Erythroblast (primary cell): ENCODE measurements at regions not wholly inside any gene's neighbourhood (a gene's known extent, or its start where the extent isn't known, plus 50 kb on each side); places are given as distances from the start of the nearest gene placed in this dataset.

Source experiments
- DNase-seq, 2 experiments: peaks; one replicate each; lab custom pipeline; 2025; lab: John Stamatoyannopoulos, UW
- GATA1 ChIP-seq: IDR thresholded peaks from 2 replicates; pipeline ENCODE4 v1.6.1; 2011; ENCODE audit warnings: low read depth, mild to moderate bottlenecking, control low read depth, low read length, moderate library complexity
- POLR2A ChIP-seq: IDR thresholded peaks from 2 replicates; pipeline ENCODE4 v1.6.1; 2011; ENCODE audit warnings: mild to moderate bottlenecking, low read length

DNA sequence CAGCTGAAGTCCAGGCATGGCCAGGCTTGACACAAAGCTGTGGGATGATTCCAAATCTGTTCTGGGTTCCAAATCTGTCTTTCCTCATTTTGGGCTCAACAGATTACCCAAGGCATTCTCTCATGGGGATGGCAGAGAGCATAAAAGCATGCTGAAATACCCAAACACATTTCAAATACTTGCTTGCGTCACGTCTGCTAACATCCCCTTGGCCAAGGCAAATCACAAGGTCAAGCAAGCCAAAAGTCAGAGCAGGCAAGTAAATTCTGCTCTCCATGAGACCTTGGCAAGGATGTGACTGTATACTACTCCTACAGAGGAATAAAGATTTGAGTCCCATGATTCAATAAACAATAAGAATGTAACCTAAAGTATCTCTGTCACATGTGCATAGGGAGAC, 306.7 kb downstream of the EPB41L4A start:
- no peak for DNase-seq
- TF ChIP-seq GATA1 (no peak), POLR2A (no peak)

GRCh38 chr5:112109331-112110007, 309.6 kb downstream of the EPB41L4A start:
- DNase-seq, result no peak
- TF ChIP-seq POLR2A (no peak), GATA1 (no peak)

GRCh38 chr5:112106878-112107277, 312.2 kb downstream of the EPB41L4A start:
- DNase-seq, result no peak
- TF ChIP-seq GATA1, result no peak
- no peak for TF ChIP-seq POLR2A

GRCh38 chr5:112097768-112098167, 321.3 kb downstream of the EPB41L4A start:
- no peak for TF ChIP-seq GATA1
- TF ChIP-seq POLR2A, result no peak
- no peak for DNase-seq

GRCh38 chr5:112087222-112087621, 330.2 kb upstream of the NREP start:
- DNase-seq, result no peak
- TF ChIP-seq GATA1 (no peak), POLR2A (no peak)

DNA sequence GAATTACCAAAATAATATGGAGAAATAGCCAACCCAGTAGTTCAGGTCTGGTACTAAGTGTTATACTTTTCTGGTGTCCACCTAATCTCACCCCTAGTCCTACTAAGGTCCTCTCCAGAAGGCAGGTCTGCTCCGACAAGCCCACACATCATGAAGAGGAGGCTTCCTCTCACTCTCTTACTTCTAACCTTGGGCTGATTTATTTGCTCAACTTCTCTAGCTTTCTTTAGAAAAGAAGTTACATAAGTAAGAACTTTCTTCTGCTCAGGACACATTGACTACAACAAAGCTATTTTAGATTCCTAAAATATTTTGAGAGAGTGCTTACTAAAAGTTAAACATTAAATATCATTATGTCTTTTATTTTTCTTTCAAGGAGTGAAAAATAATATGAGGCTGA, 329.7 kb upstream of the NREP start:
- TF ChIP-seq POLR2A (no peak), GATA1 (no peak)
- DNase-seq, result no peak

DNA sequence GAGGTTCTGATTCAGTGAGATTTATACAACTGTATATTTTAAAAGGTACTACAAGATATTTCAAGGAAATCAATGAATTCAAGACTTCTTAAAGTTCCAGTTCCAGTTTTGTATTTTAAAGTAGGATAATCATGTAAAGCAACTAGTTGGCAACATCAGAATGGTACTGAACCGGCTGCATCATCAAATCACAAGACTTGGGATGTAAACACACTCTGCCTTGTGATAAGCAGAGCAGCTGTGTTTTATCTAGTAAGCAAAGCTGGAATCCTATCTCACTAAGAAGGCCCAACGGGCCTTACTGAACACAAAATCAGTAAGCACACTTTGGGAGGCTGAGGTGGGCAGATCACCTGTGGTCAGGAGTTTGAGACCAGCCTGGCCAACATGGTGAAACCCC, 327.2 kb upstream of the NREP start:
- DNase-seq, result peak in 1 of 2 experiments; percentile 19
- TF ChIP-seq GATA1 (no peak), POLR2A (no peak)

- DNase-seq, result no peak
- TF ChIP-seq POLR2A (no peak), GATA1 (no peak)
These were observed 326.6 kb upstream of the NREP start for GRCh38 chr5:112083623-112084022.

GRCh38 chr5:112077180-112077579, 320.2 kb upstream of the NREP start:
- DNase-seq, result no peak

GRCh38 chr5:112070022-112070421, 313.0 kb upstream of the NREP start:
- TF ChIP-seq POLR2A, result no peak
- TF ChIP-seq GATA1, result no peak
- no peak for DNase-seq

More at GRCh38 chr5:112077180-112077579, 320.2 kb upstream of the NREP start:
- TF ChIP-seq POLR2A, result no peak
- TF ChIP-seq GATA1, result no peak

GRCh38 chr5:112069329-112069728, 312.3 kb upstream of the NREP start:
- DNase-seq, result no peak
- TF ChIP-seq GATA1 (no peak), POLR2A (no peak)

DNA sequence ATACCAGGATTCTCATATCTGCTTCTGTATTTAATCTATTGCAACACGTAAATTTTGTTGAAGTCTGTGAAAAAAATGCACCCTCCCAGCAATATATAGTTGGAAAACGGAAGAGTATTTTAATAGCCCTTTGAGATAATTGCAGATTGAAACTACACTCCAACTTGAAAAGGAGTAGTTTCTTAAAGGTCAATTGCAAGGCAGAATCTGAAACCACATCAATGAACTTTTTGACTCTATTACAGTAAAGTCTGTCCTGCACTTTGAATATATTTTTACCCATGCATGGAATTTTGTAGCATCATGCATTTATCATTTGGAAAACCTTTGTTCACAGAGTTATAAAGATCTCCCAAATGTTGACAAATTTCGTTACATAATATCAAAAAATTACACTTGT, 311.6 kb upstream of the NREP start:
- TF ChIP-seq POLR2A (no peak), GATA1 (no peak)

DNA sequence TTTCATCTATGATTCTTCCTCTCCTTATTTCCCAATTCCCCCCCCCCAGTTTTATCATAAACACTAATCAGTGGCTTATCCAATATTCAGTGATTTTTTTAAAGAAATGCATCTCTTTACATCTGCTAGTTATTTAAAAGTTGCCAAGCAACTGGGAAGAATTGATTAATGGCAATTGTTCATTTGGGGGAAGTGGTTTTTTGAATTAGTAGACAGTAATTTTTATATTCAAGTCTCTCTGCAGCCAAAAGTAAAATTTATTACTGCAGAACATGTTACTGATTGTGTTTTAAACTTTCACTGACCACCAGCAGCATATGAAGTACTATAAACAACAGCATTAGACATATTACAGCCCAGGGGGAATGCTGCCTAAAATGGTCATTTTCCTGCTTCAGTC, 308.8 kb upstream of the NREP start:
- TF ChIP-seq GATA1 (no peak), POLR2A (no peak)
- no peak for DNase-seq

More for the DNA sequence above, 311.6 kb upstream of the NREP start:
- no peak for DNase-seq

DNA sequence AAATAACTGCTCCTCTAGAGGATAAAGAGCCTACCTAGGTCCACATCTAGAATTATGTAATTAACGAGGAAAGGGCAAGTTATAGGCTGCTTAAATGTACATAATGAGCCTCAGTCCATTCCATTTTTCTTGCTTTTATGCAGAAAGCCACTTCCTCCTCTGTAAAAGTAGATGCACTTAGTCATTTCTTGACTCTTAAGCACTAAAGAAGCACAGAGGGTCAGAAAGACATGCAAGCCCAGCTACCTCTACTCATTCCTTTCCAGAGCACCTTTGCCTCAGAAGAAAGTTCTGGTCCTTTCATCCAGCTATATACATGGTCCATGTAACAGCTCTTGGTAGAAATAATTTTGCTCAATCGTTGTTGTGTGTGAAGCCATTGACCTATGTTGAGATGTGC, 308.0 kb upstream of the NREP start:
- DNase-seq, result no peak
- TF ChIP-seq POLR2A (no peak), GATA1 (no peak)

DNA sequence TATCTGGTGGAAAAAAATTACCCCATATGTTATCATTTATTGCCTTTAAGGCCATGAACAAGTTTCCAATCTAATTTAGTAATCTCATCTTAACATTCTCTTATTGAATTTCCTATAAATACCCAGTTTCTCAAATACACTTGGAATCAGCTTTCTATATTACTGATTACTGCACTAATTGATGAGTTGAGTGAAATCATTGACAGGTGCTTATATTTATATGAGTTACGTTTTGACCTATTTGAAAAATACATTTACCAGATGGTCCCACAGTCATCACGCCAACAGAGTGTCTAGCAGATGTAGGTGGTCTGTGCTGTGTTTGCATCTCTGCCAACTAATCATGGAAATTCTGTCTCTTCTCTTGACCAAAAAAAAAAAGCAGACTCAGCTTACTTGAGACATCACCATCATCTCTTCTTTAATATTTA, 307.3 kb upstream of the NREP start:
- no peak for TF ChIP-seq POLR2A
- TF ChIP-seq GATA1, result no peak
- no peak for DNase-seq
